Mucosa of descending colon (tissue), 3 donors: ENCODE measurements at regions not wholly inside any gene's neighbourhood (a gene's known extent, or its start where the extent isn't known, plus 50 kb on each side); places are given as distances from the start of the nearest gene placed in this dataset.

Experiments used
- ATAC-seq: fragments of 200-7000 bp; cut with Tn5 transposase; one replicate; pipeline ENCODE4 v1.9.1; 2020; ENCODE audit warnings: mild to moderate bottlenecking, moderate library complexity
- DNase-seq, 3 donors: peaks; one replicate each; pipeline ENCODE4 v3.0.0-alpha.2; 2020
- H3K36me3 ChIP-seq: fragments of 200-600 bp; one replicate; pipeline ENCODE4 v1.8.0; 2021; ENCODE audit warnings: low read depth, mild to moderate bottlenecking
- H3K4me1 ChIP-seq: fragments of 200-600 bp; one replicate; pipeline ENCODE4 v1.8.0; 2021; ENCODE audit warnings: low read depth, mild to moderate bottlenecking
- H3K4me3 ChIP-seq: fragments of 200-600 bp; one replicate; pipeline ENCODE4 v1.8.0; 2021; ENCODE audit warnings: mild to moderate bottlenecking
- H3K9me3 ChIP-seq: fragments of 200-600 bp; one replicate; pipeline ENCODE4 v1.8.0; 2021; ENCODE audit warnings: mild to moderate bottlenecking
- CTCF ChIP-seq: fragments of 200-600 bp; IDR thresholded peaks from one replicate; pipeline ENCODE4 v1.8.0; 2022; ENCODE audit warnings: antibody characterized with exemption, mild to moderate bottlenecking
- intact Hi-C, 2 donors: fragments of 100-400 bp; cut with DNase I in 1 of 2; cut with micrococcal nuclease in 1 of 2; formaldehyde crosslinking; loops; one replicate each; pipeline versions ENCODE4 v1.11.0 to v1.11.1; 2022; cut with DNase I, micrococcal nuclease
- donor health status: DM: no; HTN: no; CAD: no; lungs with moderate emphysema.
- donor health status: DM: no; HTN: no; CAD: no.
- donor health status: DM: no; HTN: yes; CAD: no.

GRCh38 chr7:38020121-38020785 lies 99.8 kb downstream of the EPDR1 start:
- Histone ChIP-seq H3K4me3 (no peak overlapping the region), H3K4me1 (no peaks in the 10 kb centered on the region), H3K36me3 (no peaks in the 10 kb centered on the region), H3K9me3 (no peaks in the 10 kb centered on the region)
- DNase-seq (no peak), ATAC-seq (no peak)
- TF ChIP-seq CTCF: no peak
- intact Hi-C loops: no loop called here

GRCh38 chr7:38021892-38022291 lies 101.5 kb downstream of the EPDR1 start:
- no peak for ATAC-seq
- no peak for DNase-seq
- no peak for TF ChIP-seq CTCF
- Histone ChIP-seq H3K4me3 (no peak overlapping the region), H3K9me3 (no peaks in the 10 kb centered on the region), H3K4me1 (no peaks in the 10 kb centered on the region), H3K36me3 (no peaks in the 10 kb centered on the region)
- intact Hi-C loops: no loop called here

- H3K36me3 ChIP-seq: no peaks in the 10 kb centered on the region
- H3K9me3 ChIP-seq: no peaks in the 10 kb centered on the region
- no peaks in the 10 kb centered on the region for H3K4me1 ChIP-seq
- H3K4me3 ChIP-seq: no peak overlapping the region
- no peak for DNase-seq
- intact Hi-C loops: no loop called here
- ATAC-seq: no peak
- TF ChIP-seq CTCF: no peak
These were observed 105.4 kb downstream of the EPDR1 start for GRCh38 chr7:38025815-38026214.

- intact Hi-C loops: no loop called here
These were observed 107.5 kb downstream of the EPDR1 start for GRCh38 chr7:38027884-38028455.

GRCh38 chr7:38034062-38034908 lies 113.8 kb downstream of the EPDR1 start:
- TF ChIP-seq CTCF: no peak
- no peaks in the 10 kb centered on the region for H3K9me3 ChIP-seq
- peak; percentile 94 for ATAC-seq
- peak in 1 of 3 donors; percentile 11 for DNase-seq
- H3K4me3 ChIP-seq: no peak overlapping the region
- no peaks in the 10 kb centered on the region for H3K4me1 ChIP-seq
- no peaks in the 10 kb centered on the region for H3K36me3 ChIP-seq
- intact Hi-C loops: no loop called here

More at GRCh38 chr7:38027884-38028455, 107.5 kb downstream of the EPDR1 start:
- ATAC-seq: no peak
- Histone ChIP-seq H3K4me3 (no peak overlapping the region), H3K4me1 (no peaks in the 10 kb centered on the region), H3K9me3 (no peaks in the 10 kb centered on the region), H3K36me3 (no peaks in the 10 kb centered on the region)
- TF ChIP-seq CTCF: no peak
- no peak for DNase-seq
